ENCODE measurements at regions not wholly inside any gene's neighbourhood (a gene's known extent, or its start where the extent isn't known, plus 50 kb on each side); places are given as distances from the start of the nearest gene placed in this dataset.

DNA sequence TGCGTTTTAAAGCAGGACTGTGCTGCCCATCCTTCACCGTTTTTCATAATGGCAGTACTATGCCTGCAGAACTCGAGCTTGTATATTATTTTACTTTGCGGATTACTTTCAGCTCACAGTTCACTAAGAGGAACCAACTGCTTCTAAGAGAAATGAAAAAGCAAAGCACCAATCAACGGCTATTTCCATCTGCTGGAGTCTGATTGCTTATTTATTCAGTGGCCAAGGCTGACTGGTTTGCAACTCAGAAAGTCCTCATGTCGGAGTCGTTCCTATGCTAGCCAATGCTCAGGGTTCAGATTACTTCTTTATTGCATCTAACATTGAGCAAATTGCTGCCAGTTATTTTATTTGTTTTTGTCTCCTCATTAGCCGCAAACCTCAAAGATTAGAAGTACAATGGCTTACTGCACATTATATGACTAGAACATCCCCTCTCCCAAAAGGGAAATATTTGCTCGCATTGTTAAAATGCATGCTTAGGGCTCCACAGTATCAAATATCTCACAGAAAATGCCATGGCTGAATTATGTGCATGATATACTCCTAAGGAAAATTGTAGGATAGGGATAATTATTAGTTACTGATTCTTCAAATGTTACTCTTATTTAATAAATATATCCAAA is 1628.2 kb upstream of the ADGRL3 start:
- no peaks in the 10 kb centered on the region for H3K9me3 ChIP-seq (replicated peaks; ENCODE audit: control insufficient read depth, insufficient read depth, low read length)
- SMC1A ChIA-PET (ENCODE audit: uncharacterized antibody, unreplicated experiment): interaction anchor here (0.5 kb wide), 1 partner anchor 548 kb away, joined by 3 read pairs; no protein-coding TSS in a partner anchor
- FAIRE-seq (no peak), ATAC-seq (peak; percentile 51), DNase-seq (ENCODE audit: low read depth, low spot score) (no peak)
- intact Hi-C loops (cut with micrococcal nuclease; ENCODE audit: unreplicated experiment) (no loop called here), in situ Hi-C loops (cut with MboI) (no loop called here)
- H2AFZ ChIP-seq (ENCODE audit: control insufficient read depth, low read depth, low read length): peak overlapping the region; percentile 18; the same call in 1 of the 2 replicates
- H4K20me1 ChIP-seq (ENCODE audit: control insufficient read depth, insufficient read depth): no peaks in the 10 kb centered on the region
- no peaks in the 10 kb centered on the region for H3K79me2 ChIP-seq (ENCODE audit: control insufficient read depth, insufficient read depth, low read length)
- H3K4me1 ChIP-seq (ENCODE audit: control insufficient read depth, insufficient read depth, low read length): peaks cover 4% of the 10 kb centered on the region; the same call in 1 of the 2 replicates
- H3K27ac ChIP-seq (ENCODE audit: control insufficient read depth, insufficient read depth): no peak overlapping the region
- H3K9ac ChIP-seq (ENCODE audit: control insufficient read depth, insufficient read depth, low read length): no peak overlapping the region
- H3K4me3 ChIP-seq: no peak overlapping the region
- TF ChIP-seq CHD2 (IDR thresholded peaks at IDR 0.05; ENCODE audit: borderline replicate concordance, low read depth, low read length) (no peak), CBFB (IDR thresholded peaks at IDR 0.05; ENCODE audit: low read depth) (no peak), NFIC (IDR thresholded peaks at IDR 0.05; ENCODE audit: low read depth, low read length) (no peak), ETV6 (conservative IDR thresholded peaks at IDR 0.05 in 1 of 2, IDR thresholded peaks at IDR 0.05 in 1 of 2; ENCODE audit: borderline replicate concordance in 1 of 2, low read depth in 1 of 2) (no peak), CBX3 (IDR thresholded peaks at IDR 0.05; ENCODE audit: borderline replicate concordance, low read depth) (no peak), NR2C1 (IDR thresholded peaks at IDR 0.05) (no peak)
- TF ChIP-seq, protein P1, sequence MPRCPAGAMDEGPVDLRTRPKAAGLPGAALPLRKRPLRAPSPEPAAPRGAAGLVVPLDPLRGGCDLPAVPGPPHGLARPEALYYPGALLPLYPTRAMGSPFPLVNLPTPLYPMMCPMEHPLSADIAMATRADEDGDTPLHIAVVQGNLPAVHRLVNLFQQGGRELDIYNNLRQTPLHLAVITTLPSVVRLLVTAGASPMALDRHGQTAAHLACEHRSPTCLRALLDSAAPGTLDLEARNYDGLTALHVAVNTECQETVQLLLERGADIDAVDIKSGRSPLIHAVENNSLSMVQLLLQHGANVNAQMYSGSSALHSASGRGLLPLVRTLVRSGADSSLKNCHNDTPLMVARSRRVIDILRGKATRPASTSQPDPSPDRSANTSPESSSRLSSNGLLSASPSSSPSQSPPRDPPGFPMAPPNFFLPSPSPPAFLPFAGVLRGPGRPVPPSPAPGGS (IDR thresholded peaks at IDR 0.05; ENCODE audit: borderline replicate concordance, insufficient read depth, low read depth, low read length, poor library complexity, severe bottlenecking): no peak
- CTCF ChIA-PET: no interaction called here
- no TSS peak for BruUV-seq (replicated peaks)
- POLR2A ChIA-PET: no interaction called here
- RAD21 ChIA-PET (ENCODE audit: unreplicated experiment): interaction anchor here (0.6 kb wide), 1 partner anchor 495 kb away, joined by 5 read pairs; no protein-coding TSS in a partner anchor
- H3K27me3 ChIP-seq (replicated peaks in 1 of 2; ENCODE audit: control insufficient read depth in 2 of 2, insufficient read depth in 2 of 2, low read length in 1 of 2): no peaks in the 10 kb centered on the region
- no peak overlapping the region for H3K4me2 ChIP-seq (ENCODE audit: control insufficient read depth, insufficient read depth)
- no peaks in the 10 kb centered on the region for H3K36me3 ChIP-seq (ENCODE audit: control insufficient read depth in 2 of 2, insufficient read depth in 2 of 2, low read length in 1 of 2)
- 40% methylated on average over 9 of the region's 9 CpGs for WGBS (ENCODE audit: insufficient coverage, insufficient replicate concordance, low lambda C conversion rate, missing lambda C conversion rate)

All from GM12878 (cell line).